CD14-positive monocyte (primary cell): ENCODE measurements at regions not wholly inside any gene's neighbourhood (a gene's known extent, or its start where the extent isn't known, plus 50 kb on each side); places are given as distances from the start of the nearest gene placed in this dataset.

Source experiments
- DNase-seq, 3 donors: peaks; one replicate each; pipeline ENCODE4 v3.0.0-alpha.2; 2011 to 2022
- H2AFZ ChIP-seq: 2 replicates; pipeline ENCODE4 v1.6.0; 2012; ENCODE audit warnings: mild to moderate bottlenecking, low read depth, low read length, inconsistent platforms; ENCODE audit not compliant: insufficient read depth, poor library complexity, severe bottlenecking
- H3K27ac ChIP-seq, 2 donors: 1 replicate in 1 of 2; 2 replicates in 1 of 2; pipeline ENCODE4 v1.5.1; 2012 to 2013; ENCODE audit warnings: low read length in 2 of 2, control low read depth in 1 of 2, inconsistent platforms in 1 of 2, low read depth in 1 of 2, mild to moderate bottlenecking in 1 of 2
- H3K27me3 ChIP-seq, 2 donors: one replicate each; pipeline versions ENCODE4 v1.6.0 to v1.6.1; 2011 to 2013; ENCODE audit warnings: low read length in 2 of 2; ENCODE audit not compliant: control insufficient read depth in 2 of 2, insufficient read depth in 2 of 2
- H3K36me3 ChIP-seq, 2 donors: replicated peaks in 1 of 2; 1 replicate in 1 of 2; 2 replicates in 1 of 2; pipeline versions ENCODE4 v1.5.1 to v1.6.1; 2012 to 2013; ENCODE audit warnings: low read length in 2 of 2, control low read depth in 1 of 2, inconsistent platforms in 1 of 2, mild to moderate bottlenecking in 1 of 2; ENCODE audit not compliant: insufficient read depth in 2 of 2, control insufficient read depth in 1 of 2
- H3K4me1 ChIP-seq, 2 donors: 1 replicate in 1 of 2; 2 replicates in 1 of 2; pipeline versions ENCODE4 v1.5.1 to v1.6.1; 2012 to 2013; ENCODE audit warnings: low read length in 2 of 2, control low read depth in 1 of 2, inconsistent platforms in 1 of 2, mild to moderate bottlenecking in 1 of 2, moderate library complexity in 1 of 2; ENCODE audit not compliant: insufficient read depth in 2 of 2, control insufficient read depth in 1 of 2
- H3K4me2 ChIP-seq: replicated peaks from 2 replicates; pipeline ENCODE3; 2012; ENCODE audit warnings: low read length, moderate library complexity, mild to moderate bottlenecking; ENCODE audit not compliant: poor library complexity, severe bottlenecking; ENCODE audit errors: extremely low read depth
- H3K4me3 ChIP-seq, 3 experiments: fragments of 200-600 bp in 1 of 3; sonication (generic) in 1 of 3; replicated peaks in 1 of 3; 1 replicate in 2 of 3; 2 replicates in 1 of 3; pipeline ENCODE4 v1.5.1; 2011 to 2013; ENCODE audit warnings: low read length in 3 of 3, mild to moderate bottlenecking in 3 of 3, control low read depth in 2 of 3, low read depth in 2 of 3, inconsistent platforms in 1 of 3, moderate library complexity in 1 of 3
- H3K79me2 ChIP-seq: 2 replicates; pipeline ENCODE4 v1.6.0; 2012; ENCODE audit warnings: mild to moderate bottlenecking, control low read depth, inconsistent platforms, low read length, moderate library complexity; ENCODE audit not compliant: insufficient read depth
- H3K9ac ChIP-seq: 2 replicates; pipeline ENCODE4 v1.6.0; 2017; ENCODE audit warnings: low read length, mild to moderate bottlenecking; ENCODE audit not compliant: insufficient read depth, poor library complexity, severe bottlenecking
- H3K9me3 ChIP-seq, 2 donors: replicated peaks in 1 of 2; 1 replicate in 1 of 2; 2 replicates in 1 of 2; pipeline versions ENCODE4 v1.5.1 to v1.6.1; 2012 to 2013; ENCODE audit warnings: low read length in 2 of 2, control low read depth in 1 of 2; ENCODE audit not compliant: control insufficient read depth in 1 of 2, insufficient read depth in 1 of 2
- H4K20me1 ChIP-seq: 2 replicates; pipeline ENCODE4 v1.6.0; 2012; ENCODE audit warnings: mild to moderate bottlenecking, low read length, control low read depth, moderate library complexity; ENCODE audit not compliant: insufficient read depth
- H3K27ac Mint-ChIP-seq, 7 donors: one replicate each; pipeline ENCODE4 v1.8.0; 2020; ENCODE audit warnings: mild to moderate bottlenecking in 7 of 7, mixed read lengths in 7 of 7, moderate library complexity in 6 of 7, inconsistent platforms in 2 of 7
- H3K27me3 Mint-ChIP-seq, 3 donors: one replicate each; pipeline ENCODE4 v1.8.0; 2021 to 2022; ENCODE audit warnings: low read depth in 3 of 3, mild to moderate bottlenecking in 3 of 3, mixed read lengths in 3 of 3, moderate library complexity in 3 of 3, inconsistent platforms in 1 of 3
- H3K36me3 Mint-ChIP-seq, 2 donors: one replicate each; pipeline ENCODE4 v1.8.0; 2020; ENCODE audit warnings: mixed read lengths in 2 of 2, inconsistent platforms in 1 of 2, mild to moderate bottlenecking in 1 of 2
- H3K4me1 Mint-ChIP-seq: one replicate; pipeline ENCODE4 v1.8.0; 2020; ENCODE audit warnings: mild to moderate bottlenecking, mixed read lengths
- H3K4me3 Mint-ChIP-seq, 2 donors: one replicate each; pipeline ENCODE4 v1.8.0; 2020; ENCODE audit warnings: mild to moderate bottlenecking in 2 of 2, mixed read lengths in 2 of 2, moderate library complexity in 1 of 2
- H3K9me3 Mint-ChIP-seq, 7 donors: one replicate each; pipeline ENCODE4 v1.8.0; 2020 to 2022; ENCODE audit warnings: mixed read lengths in 7 of 7, mild to moderate bottlenecking in 6 of 7, moderate library complexity in 6 of 7, inconsistent platforms in 2 of 7
- CTCF ChIP-seq: fragments of 200-600 bp; IDR thresholded peaks from one replicate; pipeline ENCODE4 v1.8.0; 2022; ENCODE audit warnings: antibody characterized with exemption, mild to moderate bottlenecking
- WGBS: methylation state at CpG from one replicate; pipeline ENCODE4 v1.1.5; 2013; ENCODE audit warnings: missing lambda C conversion rate; ENCODE audit not compliant: insufficient coverage; 5-methylcytosine and 5-hydroxymethylcytosine counted together
- intact Hi-C, 2 donors: fragments of 100-400 bp; cut with micrococcal nuclease; formaldehyde crosslinking; loops; one replicate each; pipeline versions ENCODE4 v1.15.0 to v1.15.1; 2023

GRCh38 chr4:141301216-141301615 lies 80.5 kb downstream of the ZNF330 start:
- Histone ChIP-seq H3K79me2 (no peaks in the 10 kb centered on the region), H3K27me3 (no peaks in the 10 kb centered on the region), H3K4me1 (no peaks in the 10 kb centered on the region), H3K9me3 (no peaks in the 10 kb centered on the region), H3K9ac (no peak overlapping the region), H3K27ac (no peak overlapping the region), H3K4me3 (no peak overlapping the region), H4K20me1 (no peaks in the 10 kb centered on the region), H2AFZ (no peak overlapping the region), H3K36me3 (no peaks in the 10 kb centered on the region), H3K4me2 (no peak overlapping the region)
- Mint-ChIP-seq H3K4me3 (no peak overlapping the region), H3K27me3 (peaks cover 0 to 1% (median 1%) of the 10 kb centered on the region in 3 donors), H3K9me3 (peaks cover 0 to 1% (median 0%) of the 10 kb centered on the region in 7 donors), H3K27ac (no peak overlapping the region), H3K36me3 (peaks cover 4 to 7% of the 10 kb centered on the region in 2 donors), H3K4me1 (peaks cover 8% of the 10 kb centered on the region)
- no CpG with 5 or more reads among the region's 2 CpGs for WGBS
- no peak for TF ChIP-seq CTCF
- intact Hi-C loops = loop anchor here (10.0 kb wide), 1 partner anchor 414 kb away; no protein-coding TSS in a partner anchor
- DNase-seq = no peak

- H3K4me3 Mint-ChIP-seq = no peak overlapping the region
- H2AFZ ChIP-seq = no peak overlapping the region
- H4K20me1 ChIP-seq = no peaks in the 10 kb centered on the region
- H3K27me3 ChIP-seq = no peaks in the 10 kb centered on the region
- no peak overlapping the region for H3K27ac Mint-ChIP-seq
- H3K4me1 Mint-ChIP-seq = peaks cover 18% of the 10 kb centered on the region
- H3K36me3 Mint-ChIP-seq = peaks cover 6 to 10% of the 10 kb centered on the region in 2 donors
- TF ChIP-seq CTCF = no peak
- H3K36me3 ChIP-seq = no peaks in the 10 kb centered on the region
- no peak for DNase-seq
- no peak overlapping the region for H3K27ac ChIP-seq
- H3K79me2 ChIP-seq = no peaks in the 10 kb centered on the region
- intact Hi-C loops = loop anchor here (10.0 kb wide), 1 partner anchor 412 kb away; no protein-coding TSS in a partner anchor
- H3K4me3 ChIP-seq = no peak overlapping the region
- H3K4me2 ChIP-seq = no peak overlapping the region
- H3K9me3 ChIP-seq = no peaks in the 10 kb centered on the region
- H3K9ac ChIP-seq = no peak overlapping the region
- peaks cover 0 to 1% (median 0%) of the 10 kb centered on the region in 7 donors for H3K9me3 Mint-ChIP-seq
- peaks cover 0 to 1% (median 1%) of the 10 kb centered on the region in 3 donors for H3K27me3 Mint-ChIP-seq
- H3K4me1 ChIP-seq = peaks cover 6 to 9% of the 10 kb centered on the region in 2 donors
- no CpG with 5 or more reads among the region's 1 CpG for WGBS
Measured at GRCh38 chr4:141302924-141303323, 82.2 kb downstream of the ZNF330 start.
